ENCODE measurements at regions not wholly inside any gene's neighbourhood (a gene's known extent, or its start where the extent isn't known, plus 50 kb on each side); places are given as distances from the start of the nearest gene placed in this dataset.

DNA sequence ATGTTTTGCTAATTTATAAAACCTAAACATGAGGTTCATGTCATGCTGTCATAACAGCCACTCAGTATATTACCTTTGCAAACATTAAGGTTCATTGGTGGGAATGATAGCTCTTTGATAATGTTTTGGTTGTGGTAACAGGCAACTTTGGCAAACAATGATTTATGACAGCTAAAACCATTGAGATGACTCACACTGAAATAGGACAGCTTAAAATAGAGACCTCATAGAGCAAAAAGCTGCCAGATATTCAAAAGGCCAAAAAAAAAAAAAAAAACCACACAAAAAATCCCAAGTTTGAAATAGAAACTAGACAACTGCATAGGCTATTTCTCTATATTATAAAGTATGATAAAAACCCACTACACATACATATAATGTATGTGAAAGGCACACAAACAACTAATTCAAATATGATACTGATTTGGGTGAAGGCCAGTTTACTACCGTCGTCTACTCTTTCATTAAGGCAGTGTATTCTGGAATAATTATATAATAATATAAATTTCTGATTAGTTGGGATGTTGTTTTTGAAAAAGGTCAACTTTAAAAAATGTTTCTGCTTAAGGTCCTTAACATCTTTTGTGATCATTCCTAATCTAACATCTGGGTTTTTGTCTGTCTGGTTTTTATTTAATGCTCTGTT, 646.0 kb upstream of the PITX2 start:
- TF ChIP-seq, protein P1, sequence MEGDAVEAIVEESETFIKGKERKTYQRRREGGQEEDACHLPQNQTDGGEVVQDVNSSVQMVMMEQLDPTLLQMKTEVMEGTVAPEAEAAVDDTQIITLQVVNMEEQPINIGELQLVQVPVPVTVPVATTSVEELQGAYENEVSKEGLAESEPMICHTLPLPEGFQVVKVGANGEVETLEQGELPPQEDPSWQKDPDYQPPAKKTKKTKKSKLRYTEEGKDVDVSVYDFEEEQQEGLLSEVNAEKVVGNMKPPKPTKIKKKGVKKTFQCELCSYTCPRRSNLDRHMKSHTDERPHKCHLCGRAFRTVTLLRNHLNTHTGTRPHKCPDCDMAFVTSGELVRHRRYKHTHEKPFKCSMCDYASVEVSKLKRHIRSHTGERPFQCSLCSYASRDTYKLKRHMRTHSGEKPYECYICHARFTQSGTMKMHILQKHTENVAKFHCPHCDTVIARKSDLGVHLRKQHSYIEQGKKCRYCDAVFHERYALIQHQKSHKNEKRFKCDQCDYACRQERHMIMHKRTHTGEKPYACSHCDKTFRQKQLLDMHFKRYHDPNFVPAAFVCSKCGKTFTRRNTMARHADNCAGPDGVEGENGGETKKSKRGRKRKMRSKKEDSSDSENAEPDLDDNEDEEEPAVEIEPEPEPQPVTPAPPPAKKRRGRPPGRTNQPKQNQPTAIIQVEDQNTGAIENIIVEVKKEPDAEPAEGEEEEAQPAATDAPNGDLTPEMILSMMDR (IDR thresholded peaks at IDR 0.05): no peak
- no peak for TF ChIP-seq POLR2A (IDR thresholded peaks at IDR 0.05)

Data from right lobe of liver (tissue), 4 donors.